WTC11 (cell line): ENCODE measurements at regions not wholly inside any gene's neighbourhood (a gene's known extent, or its start where the extent isn't known, plus 50 kb on each side); places are given as distances from the start of the nearest gene placed in this dataset.

Experiments
- TF ChIP-seq, protein P1 (sequence below): sonication (generic); formaldehyde crosslinking; IDR thresholded peaks from 2 replicates; pipeline ENCODE4 v1.8.1; 2023; ENCODE audit warnings: mild to moderate bottlenecking, missing genetic modification reagents, borderline replicate concordance
- TF ChIP-seq, protein P2 (sequence below): fragments of 200-600 bp; IDR thresholded peaks from 2 replicates; pipeline ENCODE4 v1.8.0; 2022; ENCODE audit warnings: antibody characterized with exemption
- TF ChIP-seq, protein P3 (sequence below): sonication (generic); formaldehyde crosslinking; IDR thresholded peaks from 2 replicates; pipeline ENCODE4 v1.8.0; 2023; ENCODE audit warnings: missing genetic modification reagents
- TF ChIP-seq, protein P4 (sequence below): fragments of 250-450 bp; sonication (Bioruptor Pico); conservative IDR thresholded peaks from 2 replicates; pipeline ENCODE4 v1.9.0; 2021; ENCODE audit warnings: mild to moderate bottlenecking

DNA sequence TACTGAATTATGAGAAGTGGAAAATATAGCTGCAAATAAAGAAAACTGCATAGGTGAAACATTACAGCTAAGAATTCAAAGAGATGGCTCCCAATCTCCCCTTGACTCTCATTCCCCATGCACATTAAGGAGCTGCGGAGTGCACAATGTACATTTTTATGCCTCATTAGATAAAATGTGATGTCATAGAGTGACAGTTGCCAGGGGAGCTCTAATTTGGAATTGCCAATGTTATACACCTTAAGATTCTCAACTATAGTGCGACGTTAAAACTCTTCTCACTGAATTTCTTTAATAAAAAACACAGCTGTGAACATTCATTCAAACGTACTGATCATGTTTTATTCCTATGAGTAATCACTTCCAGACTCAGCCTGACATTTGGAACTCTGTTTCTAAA lies 386.9 kb upstream of the CELF2 start:
- TF ChIP-seq, protein P1, sequence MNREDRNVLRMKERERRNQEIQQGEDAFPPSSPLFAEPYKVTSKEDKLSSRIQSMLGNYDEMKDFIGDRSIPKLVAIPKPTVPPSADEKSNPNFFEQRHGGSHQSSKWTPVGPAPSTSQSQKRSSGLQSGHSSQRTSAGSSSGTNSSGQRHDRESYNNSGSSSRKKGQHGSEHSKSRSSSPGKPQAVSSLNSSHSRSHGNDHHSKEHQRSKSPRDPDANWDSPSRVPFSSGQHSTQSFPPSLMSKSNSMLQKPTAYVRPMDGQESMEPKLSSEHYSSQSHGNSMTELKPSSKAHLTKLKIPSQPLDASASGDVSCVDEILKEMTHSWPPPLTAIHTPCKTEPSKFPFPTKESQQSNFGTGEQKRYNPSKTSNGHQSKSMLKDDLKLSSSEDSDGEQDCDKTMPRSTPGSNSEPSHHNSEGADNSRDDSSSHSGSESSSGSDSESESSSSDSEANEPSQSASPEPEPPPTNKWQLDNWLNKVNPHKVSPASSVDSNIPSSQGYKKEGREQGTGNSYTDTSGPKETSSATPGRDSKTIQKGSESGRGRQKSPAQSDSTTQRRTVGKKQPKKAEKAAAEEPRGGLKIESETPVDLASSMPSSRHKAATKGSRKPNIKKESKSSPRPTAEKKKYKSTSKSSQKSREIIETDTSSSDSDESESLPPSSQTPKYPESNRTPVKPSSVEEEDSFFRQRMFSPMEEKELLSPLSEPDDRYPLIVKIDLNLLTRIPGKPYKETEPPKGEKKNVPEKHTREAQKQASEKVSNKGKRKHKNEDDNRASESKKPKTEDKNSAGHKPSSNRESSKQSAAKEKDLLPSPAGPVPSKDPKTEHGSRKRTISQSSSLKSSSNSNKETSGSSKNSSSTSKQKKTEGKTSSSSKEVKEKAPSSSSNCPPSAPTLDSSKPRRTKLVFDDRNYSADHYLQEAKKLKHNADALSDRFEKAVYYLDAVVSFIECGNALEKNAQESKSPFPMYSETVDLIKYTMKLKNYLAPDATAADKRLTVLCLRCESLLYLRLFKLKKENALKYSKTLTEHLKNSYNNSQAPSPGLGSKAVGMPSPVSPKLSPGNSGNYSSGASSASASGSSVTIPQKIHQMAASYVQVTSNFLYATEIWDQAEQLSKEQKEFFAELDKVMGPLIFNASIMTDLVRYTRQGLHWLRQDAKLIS, result no peak
- TF ChIP-seq, protein P2, sequence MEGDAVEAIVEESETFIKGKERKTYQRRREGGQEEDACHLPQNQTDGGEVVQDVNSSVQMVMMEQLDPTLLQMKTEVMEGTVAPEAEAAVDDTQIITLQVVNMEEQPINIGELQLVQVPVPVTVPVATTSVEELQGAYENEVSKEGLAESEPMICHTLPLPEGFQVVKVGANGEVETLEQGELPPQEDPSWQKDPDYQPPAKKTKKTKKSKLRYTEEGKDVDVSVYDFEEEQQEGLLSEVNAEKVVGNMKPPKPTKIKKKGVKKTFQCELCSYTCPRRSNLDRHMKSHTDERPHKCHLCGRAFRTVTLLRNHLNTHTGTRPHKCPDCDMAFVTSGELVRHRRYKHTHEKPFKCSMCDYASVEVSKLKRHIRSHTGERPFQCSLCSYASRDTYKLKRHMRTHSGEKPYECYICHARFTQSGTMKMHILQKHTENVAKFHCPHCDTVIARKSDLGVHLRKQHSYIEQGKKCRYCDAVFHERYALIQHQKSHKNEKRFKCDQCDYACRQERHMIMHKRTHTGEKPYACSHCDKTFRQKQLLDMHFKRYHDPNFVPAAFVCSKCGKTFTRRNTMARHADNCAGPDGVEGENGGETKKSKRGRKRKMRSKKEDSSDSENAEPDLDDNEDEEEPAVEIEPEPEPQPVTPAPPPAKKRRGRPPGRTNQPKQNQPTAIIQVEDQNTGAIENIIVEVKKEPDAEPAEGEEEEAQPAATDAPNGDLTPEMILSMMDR, result no peak
- TF ChIP-seq, protein P3, sequence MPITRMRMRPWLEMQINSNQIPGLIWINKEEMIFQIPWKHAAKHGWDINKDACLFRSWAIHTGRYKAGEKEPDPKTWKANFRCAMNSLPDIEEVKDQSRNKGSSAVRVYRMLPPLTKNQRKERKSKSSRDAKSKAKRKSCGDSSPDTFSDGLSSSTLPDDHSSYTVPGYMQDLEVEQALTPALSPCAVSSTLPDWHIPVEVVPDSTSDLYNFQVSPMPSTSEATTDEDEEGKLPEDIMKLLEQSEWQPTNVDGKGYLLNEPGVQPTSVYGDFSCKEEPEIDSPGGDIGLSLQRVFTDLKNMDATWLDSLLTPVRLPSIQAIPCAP, result no peak
- TF ChIP-seq, protein P4, sequence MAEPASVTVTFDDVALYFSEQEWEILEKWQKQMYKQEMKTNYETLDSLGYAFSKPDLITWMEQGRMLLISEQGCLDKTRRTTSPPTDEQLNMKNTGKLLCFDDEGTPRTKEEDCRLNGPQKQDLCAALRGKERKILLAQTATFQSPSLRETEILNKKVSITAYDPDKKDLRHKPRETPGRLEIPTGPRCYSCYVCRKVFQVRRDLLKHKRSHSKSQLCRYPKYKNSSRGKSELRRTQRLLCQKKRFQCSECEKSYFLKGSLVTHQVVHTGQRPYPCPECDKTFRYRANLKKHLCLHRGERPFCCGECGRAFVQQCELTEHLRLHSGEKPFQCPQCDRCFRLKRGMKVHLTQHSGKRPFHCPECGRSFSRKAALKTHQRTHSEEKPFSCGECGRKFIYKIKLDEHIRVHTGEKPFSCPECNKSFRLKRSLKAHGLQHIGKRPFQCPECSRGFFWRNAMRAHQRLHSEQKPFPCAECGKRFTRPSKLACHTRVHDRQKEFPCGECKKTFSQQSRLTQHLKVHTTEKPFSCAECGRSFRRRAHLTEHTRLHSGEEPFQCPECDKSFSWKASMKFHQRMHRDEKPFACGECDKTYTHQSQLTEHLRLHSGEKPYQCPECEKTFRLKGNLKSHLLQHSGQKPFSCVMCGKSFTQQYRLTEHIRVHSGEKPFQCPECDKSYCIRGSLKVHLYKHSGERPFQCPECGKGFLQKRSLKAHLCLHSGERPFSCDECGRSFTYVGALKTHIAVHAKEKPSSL (CRISPR knock-in tag), result no peak
